K562 (cell line): ENCODE measurements at regions not wholly inside any gene's neighbourhood (a gene's known extent, or its start where the extent isn't known, plus 50 kb on each side); places are given as distances from the start of the nearest gene placed in this dataset.

ENCODE experiments used
- ARNT ChIP-seq, 2 experiments: fragments of 450-650 bp; IDR thresholded peaks; 2 replicates each; pipeline ENCODE4 v1.6.1; 2016; ENCODE audit warnings: mild to moderate bottlenecking in 1 of 2
- CXXC5 ChIP-seq: fragments of 250-450 bp; sonication (Bioruptor Pico); IDR thresholded peaks from 2 replicates; pipeline ENCODE4 v1.8.0; 2022; ENCODE audit warnings: inconsistent platforms, mild to moderate bottlenecking, moderate library complexity
- DMBX1 ChIP-seq: fragments of 250-450 bp; sonication (Bioruptor Pico); IDR thresholded peaks from 2 replicates; pipeline ENCODE4 v1.8.0; 2022; ENCODE audit warnings: inconsistent platforms, mild to moderate bottlenecking, moderate library complexity, borderline replicate concordance
- DNMT1 ChIP-seq: fragments of 450-650 bp; IDR thresholded peaks from 2 replicates; pipeline ENCODE4 v1.6.1; 2016; ENCODE audit warnings: antibody characterized with exemption, mild to moderate bottlenecking
- GABPA ChIP-seq: fragments of 200-800 bp; sonication (Bioruptor generic); conservative IDR thresholded peaks from 2 replicates; pipeline ENCODE4 v1.6.1; 2016; ENCODE audit warnings: low read depth, missing genetic modification characterization, missing compliant biosample characterization
- HDAC3 ChIP-seq: fragments of 450-650 bp; IDR thresholded peaks from 2 replicates; pipeline ENCODE4 v1.6.1; 2018; ENCODE audit warnings: borderline replicate concordance, mild to moderate bottlenecking, moderate library complexity; ENCODE audit not compliant: partially characterized antibody
- HOMEZ ChIP-seq: fragments of 250-450 bp; sonication (Bioruptor Pico); IDR thresholded peaks from 2 replicates; pipeline ENCODE4 v1.4.0; 2020; ENCODE audit warnings: mild to moderate bottlenecking, moderate library complexity
- MCM2 ChIP-seq: fragments of 450-650 bp; IDR thresholded peaks from 2 replicates; pipeline ENCODE4 v1.6.1; 2017; ENCODE audit warnings: low read depth, mild to moderate bottlenecking
- NR2C1 ChIP-seq, 2 experiments: fragments of 450-650 bp; IDR thresholded peaks; 2 replicates each; pipeline ENCODE4 v1.6.1; 2017; ENCODE audit warnings: mild to moderate bottlenecking in 2 of 2, antibody characterized with exemption in 1 of 2, inconsistent platforms in 1 of 2, missing compliant biosample characterization in 1 of 2, missing genetic modification characterization in 1 of 2
- NRF1 ChIP-seq, 2 experiments: fragments of 450-650 bp; IDR thresholded peaks in 1 of 2; conservative IDR thresholded peaks in 1 of 2; 2 replicates each; pipeline ENCODE4 v1.6.1; 2014; ENCODE audit warnings: mild to moderate bottlenecking in 2 of 2
- POLR2H ChIP-seq: IDR thresholded peaks from 2 replicates; pipeline ENCODE4 v1.6.1; 2016; ENCODE audit warnings: missing genetic modification characterization, low read depth, mild to moderate bottlenecking, control low read depth, missing compliant biosample characterization, moderate library complexity
- SOX6 ChIP-seq: fragments of 450-650 bp; IDR thresholded peaks from 2 replicates; pipeline ENCODE4 v1.6.1; 2014; ENCODE audit warnings: mild to moderate bottlenecking
- TARDBP ChIP-seq: fragments of 450-650 bp; IDR thresholded peaks from 2 replicates; pipeline ENCODE4 v1.6.1; 2016
- TRIM24 ChIP-seq, 2 experiments: fragments of 450-650 bp; IDR thresholded peaks; 2 replicates each; pipeline ENCODE4 v1.6.1; 2016
- TF ChIP-seq, protein P1 (sequence below): fragments of 450-650 bp; formaldehyde crosslinking; IDR thresholded peaks from 2 replicates; pipeline ENCODE4 v1.4.0; 2020; ENCODE audit warnings: mild to moderate bottlenecking, moderate library complexity
- TF ChIP-seq, protein P2 (sequence below), 2 experiments: fragments of 450-650 bp; IDR thresholded peaks; 2 replicates each; pipeline ENCODE4 v1.6.1; 2016; ENCODE audit warnings: mild to moderate bottlenecking in 2 of 2, borderline replicate concordance in 1 of 2, low read depth in 1 of 2, moderate library complexity in 1 of 2

DNA sequence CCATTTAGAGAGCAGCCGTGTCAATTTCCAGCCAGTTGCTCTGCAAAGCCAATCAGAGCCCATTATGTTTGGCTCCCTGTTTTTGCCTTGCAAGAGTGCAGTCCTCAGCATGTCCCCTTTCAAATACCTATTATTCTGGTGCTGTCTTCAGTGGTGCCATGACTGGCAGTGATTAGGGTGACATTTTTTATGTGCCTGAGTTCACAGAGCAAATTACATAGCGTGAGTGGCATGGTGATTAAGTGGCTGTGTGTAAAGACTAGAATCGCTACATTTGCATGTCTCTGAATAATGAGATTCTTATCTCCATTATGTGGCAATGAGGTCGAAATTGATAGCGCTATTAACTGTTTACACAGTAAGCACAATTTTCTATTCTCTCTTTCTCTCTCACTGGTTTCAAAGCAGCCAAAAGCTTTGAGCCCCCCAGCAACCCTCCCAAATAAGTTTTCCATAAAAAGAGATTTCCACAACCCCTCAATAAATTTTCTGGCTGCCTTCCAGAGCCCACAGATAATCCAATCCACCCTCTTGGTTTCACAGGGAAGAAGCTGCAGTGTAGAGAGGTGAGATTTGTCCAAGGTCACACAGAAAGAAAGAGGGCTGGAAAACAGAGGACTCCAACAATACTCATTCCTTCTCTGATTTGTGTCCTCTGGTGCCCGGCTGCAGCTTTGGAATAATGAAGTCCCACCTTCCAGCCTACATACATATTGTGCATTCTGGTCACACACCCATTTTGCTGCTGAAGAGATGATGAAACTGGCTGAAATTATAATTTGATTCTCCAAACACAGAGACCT, 58.8 kb upstream of the NUDT4 start (continued):
- TF ChIP-seq MCM2 (no peak), HDAC3 (peak; percentile 40), TARDBP (no peak), NRF1 (conservative IDR thresholded peaks at IDR 0.05 in 1 of 2, IDR thresholded peaks at IDR 0.05 in 1 of 2) (no peak), NR2C1 (IDR thresholded peaks at IDR 0.05) (no peak), NR2C1 (tag; IDR thresholded peaks at IDR 0.05) (peak; percentile 63), POLR2H (tag) (peak; percentile 69), DMBX1 (CRISPR knock-in tag) (peak; percentile 10; the same call in 1 of the 2 replicates), ARNT (IDR thresholded peaks at IDR 0.05) (no peak), TRIM24 (IDR thresholded peaks at IDR 0.05) (peak; percentile 74 to 75; a peak in 2 of 4 replicates), SOX6 (no peak; the same call in 1 of the 2 replicates), CXXC5 (CRISPR knock-in tag) (0 out of 2 replicates have a peak, but pooled peaks have one; percentile 13), HOMEZ (no peak), GABPA (tag) (no peak), DNMT1 (no peak)
- TF ChIP-seq, protein P1, sequence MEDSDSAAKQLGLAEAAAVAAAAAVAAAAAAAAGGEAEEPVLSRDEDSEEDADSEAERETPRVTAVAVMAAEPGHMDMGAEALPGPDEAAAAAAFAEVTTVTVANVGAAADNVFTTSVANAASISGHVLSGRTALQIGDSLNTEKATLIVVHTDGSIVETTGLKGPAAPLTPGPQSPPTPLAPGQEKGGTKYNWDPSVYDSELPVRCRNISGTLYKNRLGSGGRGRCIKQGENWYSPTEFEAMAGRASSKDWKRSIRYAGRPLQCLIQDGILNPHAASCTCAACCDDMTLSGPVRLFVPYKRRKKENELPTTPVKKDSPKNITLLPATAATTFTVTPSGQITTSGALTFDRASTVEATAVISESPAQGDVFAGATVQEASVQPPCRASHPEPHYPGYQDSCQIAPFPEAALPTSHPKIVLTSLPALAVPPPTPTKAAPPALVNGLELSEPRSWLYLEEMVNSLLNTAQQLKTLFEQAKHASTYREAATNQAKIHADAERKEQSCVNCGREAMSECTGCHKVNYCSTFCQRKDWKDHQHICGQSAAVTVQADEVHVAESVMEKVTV (CRISPR knock-in tag) = no peak
- TF ChIP-seq, protein P2, sequence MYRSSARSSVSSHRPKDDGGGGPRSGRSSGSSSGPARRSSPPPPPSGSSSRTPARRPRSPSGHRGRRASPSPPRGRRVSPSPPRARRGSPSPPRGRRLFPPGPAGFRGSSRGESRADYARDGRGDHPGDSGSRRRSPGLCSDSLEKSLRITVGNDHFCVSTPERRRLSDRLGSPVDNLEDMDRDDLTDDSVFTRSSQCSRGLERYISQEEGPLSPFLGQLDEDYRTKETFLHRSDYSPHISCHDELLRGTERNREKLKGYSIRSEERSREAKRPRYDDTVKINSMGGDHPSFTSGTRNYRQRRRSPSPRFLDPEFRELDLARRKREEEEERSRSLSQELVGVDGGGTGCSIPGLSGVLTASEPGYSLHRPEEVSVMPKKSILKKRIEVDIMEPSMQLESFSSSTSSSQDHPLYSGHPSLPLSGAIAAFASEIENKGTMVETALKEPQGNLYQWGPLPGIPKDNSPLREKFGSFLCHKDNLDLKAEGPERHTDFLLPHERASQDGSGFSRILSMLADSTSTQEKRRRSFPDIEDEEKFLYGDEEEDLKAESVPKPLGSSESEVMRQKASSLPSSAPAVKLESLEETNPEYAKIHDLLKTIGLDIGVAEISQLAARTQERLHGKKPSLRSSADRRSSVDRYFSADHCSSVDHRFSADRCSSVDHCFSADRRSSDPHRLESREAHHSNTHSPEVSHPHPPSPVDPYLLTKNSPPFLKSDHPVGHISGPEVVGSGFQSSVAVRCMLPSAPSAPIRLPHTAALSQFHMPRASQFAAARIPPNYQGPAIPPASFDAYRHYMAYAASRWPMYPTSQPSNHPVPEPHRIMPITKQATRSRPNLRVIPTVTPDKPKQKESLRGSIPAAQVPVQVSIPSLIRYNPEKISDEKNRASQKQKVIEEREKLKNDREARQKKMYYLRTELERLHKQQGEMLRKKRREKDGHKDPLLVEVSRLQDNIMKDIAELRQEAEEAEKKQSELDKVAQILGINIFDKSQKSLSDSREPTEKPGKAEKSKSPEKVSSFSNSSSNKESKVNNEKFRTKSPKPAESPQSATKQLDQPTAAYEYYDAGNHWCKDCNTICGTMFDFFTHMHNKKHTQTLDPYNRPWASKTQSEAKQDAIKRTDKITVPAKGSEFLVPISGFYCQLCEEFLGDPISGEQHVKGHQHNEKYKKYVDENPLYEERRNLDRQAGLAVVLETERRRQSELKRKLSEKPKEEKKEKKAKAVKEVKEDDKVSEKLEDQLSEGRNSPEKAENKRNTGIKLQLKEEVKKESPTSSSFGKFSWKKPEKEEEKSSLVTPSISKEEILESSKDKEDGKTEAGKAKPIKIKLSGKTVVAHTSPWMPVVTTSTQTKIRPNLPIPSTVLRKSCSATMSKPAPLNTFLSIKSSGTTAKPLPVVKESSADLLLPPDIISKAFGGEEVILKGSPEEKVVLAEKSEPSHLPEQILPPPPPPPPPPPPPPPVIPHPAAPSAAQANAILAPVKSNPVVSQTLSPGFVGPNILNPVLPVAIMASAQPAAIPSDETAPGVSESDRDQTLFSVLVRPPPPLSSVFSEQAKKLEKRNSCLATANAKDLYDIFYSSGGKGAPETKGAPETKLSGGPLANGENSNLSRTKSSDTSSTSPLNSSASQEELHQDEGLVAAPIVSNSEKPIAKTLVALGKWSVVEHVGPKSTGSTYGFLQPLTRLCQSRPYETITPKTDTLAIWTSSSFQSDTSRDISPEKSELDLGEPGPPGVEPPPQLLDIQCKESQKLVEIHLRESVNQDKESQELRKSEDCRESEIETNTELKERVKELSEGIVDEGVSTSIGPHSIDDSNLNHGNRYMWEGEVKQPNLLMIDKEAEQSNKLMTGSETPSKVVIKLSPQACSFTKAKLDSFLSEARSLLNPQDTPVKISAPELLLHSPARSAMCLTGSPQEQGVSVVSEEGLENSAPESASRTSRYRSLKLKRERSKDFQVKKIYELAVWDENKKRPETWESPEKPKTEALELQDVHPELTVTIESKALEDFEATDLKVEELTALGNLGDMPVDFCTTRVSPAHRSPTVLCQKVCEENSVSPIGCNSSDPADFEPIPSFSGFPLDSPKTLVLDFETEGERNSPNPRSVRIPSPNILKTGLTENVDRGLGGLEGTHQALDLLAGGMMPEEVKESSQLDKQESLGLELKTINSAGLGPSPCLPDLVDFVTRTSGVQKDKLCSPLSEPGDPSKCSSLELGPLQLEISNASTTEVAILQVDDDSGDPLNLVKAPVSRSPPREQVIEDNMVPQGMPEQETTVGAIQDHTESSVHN (IDR thresholded peaks at IDR 0.05; ENCODE audit: borderline replicate concordance in 1 of 2, low read depth in 1 of 2) = no peak
